Suppressor macrophage treated with lipopolysaccharide for 1 hour (primary cell): ENCODE measurements at regions not wholly inside any gene's neighbourhood (a gene's known extent, or its start where the extent isn't known, plus 50 kb on each side); places are given as distances from the start of the nearest gene placed in this dataset.

Source experiments
- DNase-seq, 3 donors: peaks; one replicate each; pipeline ENCODE4 v3.0.0-alpha.2; 2020 to 2022

- DNase-seq: no peak
Measured at GRCh38 chr14:101362529-101363260, 198.6 kb upstream of the DIO3 start.

DNA sequence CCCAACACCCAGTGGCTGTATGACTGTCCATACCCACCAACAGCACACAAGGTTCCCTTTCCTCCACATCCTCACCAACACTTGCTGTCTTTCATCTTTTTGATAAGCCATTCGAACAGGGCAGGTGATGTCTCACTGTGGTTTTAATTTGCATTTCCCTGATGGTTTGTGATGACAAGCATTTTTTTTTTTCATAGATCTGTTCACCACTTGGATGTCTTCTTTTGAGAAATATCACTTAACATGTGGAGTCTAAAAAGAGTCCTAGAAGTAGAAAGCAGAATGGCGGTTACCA is 198.1 kb upstream of the DIO3 start:
- no peak for DNase-seq

- no peak for DNase-seq
Measured at GRCh38 chr14:101363880-101364391, 197.4 kb upstream of the DIO3 start.

GRCh38 chr14:101364503-101365328 is 196.6 kb upstream of the DIO3 start:
- DNase-seq: no peak

DNA sequence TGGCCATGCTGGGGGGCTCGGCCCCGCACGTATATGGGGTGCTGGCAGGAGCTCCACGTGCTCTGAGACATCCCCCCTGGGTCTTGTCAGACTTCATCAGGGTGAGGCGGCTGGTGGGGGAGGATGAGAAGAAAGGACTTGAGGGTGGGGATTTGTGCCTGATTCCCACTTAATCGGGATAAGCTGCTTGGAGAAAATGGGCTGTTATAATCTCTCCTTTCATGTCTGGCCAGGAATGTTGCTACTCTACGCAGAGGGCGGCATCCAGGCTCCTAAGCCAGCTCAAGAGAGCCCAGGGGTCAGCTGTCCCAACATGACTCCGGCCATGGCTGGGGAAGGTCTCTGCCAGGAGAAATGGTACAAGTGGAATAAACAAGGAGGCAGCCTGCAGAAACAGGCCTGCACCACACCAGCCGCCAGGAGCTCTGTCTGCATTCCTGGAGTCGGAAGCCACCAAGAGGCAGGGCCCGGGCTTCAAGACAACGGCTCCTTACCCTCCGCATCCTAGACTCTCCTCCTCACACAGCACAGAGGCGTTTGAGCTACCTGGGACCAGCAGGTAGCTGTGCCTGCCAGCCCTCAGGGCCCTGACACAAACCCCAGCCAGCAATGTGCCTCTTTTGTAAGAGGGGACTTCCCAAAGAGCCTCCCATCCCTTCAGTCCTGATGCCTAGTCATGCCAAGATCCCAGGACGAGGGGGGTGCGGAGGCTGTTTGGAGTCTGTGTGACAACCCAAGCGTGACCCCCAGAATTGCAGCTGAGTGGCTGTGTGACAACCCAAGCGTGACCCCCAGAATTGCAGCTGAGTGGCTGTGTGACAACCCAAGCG is 195.8 kb upstream of the DIO3 start:
- no peak for DNase-seq

- DNase-seq: no peak
Measured at GRCh38 chr14:101367421-101368261, 193.7 kb upstream of the DIO3 start.

DNA sequence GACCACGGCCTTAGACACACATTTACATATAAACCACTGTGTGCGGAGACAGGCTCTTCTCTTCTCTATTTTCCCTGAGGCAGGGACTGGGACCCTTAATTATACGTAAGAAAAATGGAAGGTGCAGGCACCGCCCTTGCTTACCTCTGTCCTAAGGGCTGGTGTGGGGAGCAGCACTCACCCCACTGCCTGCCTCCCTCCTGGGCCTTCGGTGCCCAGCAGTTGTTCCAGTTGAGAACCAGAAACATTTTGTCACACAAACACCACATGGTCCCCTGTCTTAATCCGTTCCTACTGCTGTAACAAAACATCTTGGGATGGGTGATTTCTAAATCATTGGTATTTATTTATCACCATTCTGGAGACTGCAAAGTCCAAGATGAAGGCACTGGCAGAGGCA is 192.7 kb upstream of the DIO3 start:
- DNase-seq: no peak

DNA sequence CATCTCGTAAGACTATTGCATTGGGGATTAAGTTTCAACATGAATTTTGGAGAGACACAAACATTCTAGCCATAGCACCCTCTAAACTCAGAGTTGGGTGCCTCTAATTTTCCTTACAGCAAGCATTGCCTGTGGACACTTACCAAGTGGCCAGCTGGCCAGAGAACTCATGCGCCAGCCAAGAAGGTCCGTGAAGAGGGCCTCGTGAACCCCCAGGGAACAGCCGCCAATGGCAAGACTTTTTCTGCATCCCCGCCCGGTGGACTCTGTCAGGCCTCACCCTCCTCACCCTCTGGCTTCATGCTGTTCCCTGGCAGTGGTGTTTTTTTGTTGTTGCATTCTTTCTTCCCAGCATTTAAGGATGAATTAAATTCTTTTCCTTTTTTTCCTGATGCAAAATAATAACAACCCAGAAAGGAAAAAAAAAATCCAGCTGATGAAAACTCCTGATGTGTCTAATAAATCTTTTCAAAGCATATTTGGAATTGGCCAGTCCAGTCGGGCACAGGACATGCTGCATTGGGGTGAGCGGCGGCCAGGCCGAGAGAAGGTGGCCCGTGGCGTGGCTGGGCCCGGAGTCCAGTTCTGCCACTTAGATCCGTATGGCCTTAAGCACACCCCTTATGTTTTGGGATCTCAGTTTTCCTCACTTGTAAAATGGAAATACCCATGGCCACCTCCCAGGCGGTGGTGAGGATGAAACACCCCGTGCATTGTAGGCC is 191.9 kb upstream of the DIO3 start:
- DNase-seq: no peak

DNA sequence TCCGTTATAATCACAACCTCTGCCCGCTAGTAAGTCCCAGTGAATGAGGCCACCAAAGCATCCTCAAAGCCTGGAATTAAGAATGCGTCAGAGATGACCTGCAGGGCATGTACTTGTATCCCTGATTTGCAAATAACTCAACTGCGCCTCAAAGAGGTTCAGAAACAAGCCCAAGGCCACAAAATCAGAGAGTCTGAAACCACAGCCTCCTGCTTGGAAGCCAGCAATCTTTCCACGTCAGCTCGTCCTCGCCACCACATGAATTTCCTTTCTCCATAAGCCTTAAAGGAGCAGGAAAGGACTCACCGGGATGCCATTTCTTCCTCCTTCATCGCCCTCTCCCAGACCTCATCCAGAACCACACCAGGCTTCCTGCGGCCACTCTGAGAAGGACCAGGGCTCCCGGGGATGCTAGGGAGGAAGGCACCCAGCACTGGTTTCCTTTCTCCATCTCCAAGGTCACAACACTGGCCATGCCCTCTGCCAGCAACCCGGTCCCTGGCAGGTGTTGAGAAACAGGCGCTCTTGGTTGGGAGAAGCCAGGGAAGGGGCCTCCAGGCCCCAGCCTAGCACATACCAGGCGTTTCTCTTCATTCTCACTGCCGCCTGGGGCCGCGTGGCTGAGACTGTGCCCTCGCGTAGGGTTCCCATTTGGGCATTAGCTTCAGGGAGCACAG is 191.2 kb upstream of the DIO3 start:
- no peak for DNase-seq

- DNase-seq: no peak
Measured at GRCh38 chr14:101370593-101371569, 190.4 kb upstream of the DIO3 start.

DNA sequence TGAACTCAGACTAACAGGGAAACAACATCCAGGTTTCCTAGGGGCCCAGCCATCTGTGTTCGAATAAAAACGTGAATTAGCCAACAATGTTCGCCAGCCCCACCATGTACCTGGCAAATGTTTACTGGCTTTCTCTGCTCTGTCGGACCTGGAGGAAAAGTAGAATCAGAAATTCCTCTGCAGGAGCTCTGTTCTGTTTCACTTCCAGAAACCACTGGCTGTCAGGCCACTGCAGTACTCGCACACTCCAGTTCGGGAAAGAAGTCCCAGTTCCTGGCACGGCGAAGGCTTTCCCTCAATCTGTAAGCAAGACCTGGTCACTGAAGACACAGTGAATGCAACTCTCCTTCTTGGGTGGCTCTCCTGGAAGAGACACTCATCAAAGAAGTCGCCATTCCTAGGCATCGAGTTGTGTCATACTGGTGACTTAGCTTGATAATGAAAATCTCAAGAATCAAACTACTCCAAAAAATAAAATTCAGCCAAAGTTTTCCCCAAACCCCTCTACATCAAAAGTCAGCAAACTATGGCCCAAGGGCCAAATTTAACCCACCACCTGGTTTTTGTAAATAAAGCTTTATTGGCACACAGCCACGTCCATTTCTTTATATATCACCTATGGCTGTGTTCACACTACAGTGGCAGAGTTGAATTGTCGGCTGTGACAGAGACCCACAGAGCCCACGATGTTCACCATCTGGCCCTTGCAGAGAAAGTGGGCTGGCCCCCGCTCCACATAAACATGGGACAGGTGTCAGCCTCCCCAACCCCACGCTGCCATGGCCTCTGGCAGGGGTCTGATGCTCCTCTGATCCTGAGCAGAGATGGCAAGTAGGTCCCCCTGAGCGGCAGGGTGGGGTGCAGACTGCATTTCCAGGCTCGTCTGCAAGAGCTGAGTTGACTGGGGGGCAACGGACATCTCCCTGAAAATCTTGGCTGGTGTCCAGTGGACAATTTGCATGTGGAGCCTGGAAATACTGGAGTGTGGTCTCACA is 189.2 kb upstream of the DIO3 start:
- DNase-seq: no peak

DNA sequence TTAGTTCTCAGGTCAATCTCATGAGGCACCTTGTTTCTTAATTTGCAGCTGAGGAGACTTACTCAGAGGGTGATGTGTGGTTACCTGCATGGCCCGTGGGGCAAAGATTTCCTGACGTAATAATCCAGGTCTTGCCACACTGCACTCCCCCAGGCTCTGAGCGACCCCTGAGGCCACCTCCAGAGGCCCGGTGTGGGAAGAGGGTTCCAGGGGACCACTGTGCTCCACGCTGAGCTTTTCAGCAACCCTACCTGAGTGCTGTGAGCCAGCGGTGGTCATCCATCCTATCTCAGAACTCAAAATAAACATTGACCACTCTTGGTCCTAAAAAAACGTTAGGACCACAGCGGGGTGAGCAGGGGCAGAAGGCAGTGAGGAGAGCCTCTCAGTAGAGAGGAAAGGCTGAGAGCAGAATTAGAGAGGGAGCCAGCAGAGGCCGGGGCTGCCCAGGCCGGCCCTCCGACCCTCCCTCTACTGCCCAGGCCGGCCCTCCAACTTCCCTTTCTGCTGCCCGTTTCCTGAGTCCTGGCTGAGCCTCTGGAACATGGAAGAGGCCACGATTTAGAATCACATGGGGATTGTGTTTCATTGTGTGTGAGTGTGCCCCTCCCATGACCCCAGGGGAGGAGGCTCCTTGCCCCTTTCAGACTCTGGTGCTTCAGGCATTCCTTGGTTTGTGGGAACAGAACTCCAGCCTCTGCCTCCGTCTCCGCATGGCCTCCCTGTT is 188.2 kb upstream of the DIO3 start:
- no peak for DNase-seq

GRCh38 chr14:101373690-101374295 is 187.5 kb upstream of the DIO3 start:
- no peak for DNase-seq

- no peak for DNase-seq
Measured at GRCh38 chr14:101374373-101375338, 186.6 kb upstream of the DIO3 start.

- no peak for DNase-seq
Measured at GRCh38 chr14:101377069-101377468, 184.2 kb upstream of the DIO3 start.

DNA sequence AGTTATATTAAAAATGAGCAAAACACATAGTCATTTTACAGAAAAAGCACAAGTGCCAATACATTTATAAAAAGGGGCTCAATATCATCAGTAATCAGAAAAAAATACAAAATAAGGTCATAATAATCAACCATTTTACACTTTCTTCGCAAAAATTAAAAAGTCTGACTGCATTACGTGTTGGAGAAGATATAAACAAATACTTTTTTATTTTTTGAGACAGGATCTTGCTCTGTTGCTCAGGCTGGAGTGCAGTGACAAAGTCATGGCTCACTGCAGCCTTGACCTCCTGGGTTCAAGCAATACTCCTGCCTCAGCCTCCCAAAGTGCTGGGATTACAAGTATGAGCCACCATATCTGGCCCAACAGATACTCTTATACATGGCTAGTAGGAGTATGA is 181.5 kb upstream of the DIO3 start:
- DNase-seq: no peak
